ENCODE measurements at regions not wholly inside any gene's neighbourhood (a gene's known extent, or its start where the extent isn't known, plus 50 kb on each side); places are given as distances from the start of the nearest gene placed in this dataset.
"Not testable (repeated sequence)": the region's sequence is repeated elsewhere in the genome, so short reads cannot be mapped to it uniquely, and the experiment has no call there.

- Mint-ChIP-seq H3K4me3 (no peak overlapping the region), H3K4me1 (peaks cover 28% of the 10 kb centered on the region), H3K27me3 (ENCODE audit: low read depth) (no peaks in the 10 kb centered on the region), H3K9me3 (peaks cover 14% of the 10 kb centered on the region), H3K27ac (no peak overlapping the region), H3K36me3 (peaks cover 8% of the 10 kb centered on the region)
- no peak for DNase-seq (ENCODE audit: low spot score in 2 of 2, unreplicated experiment in 2 of 2)
- no peak for TF ChIP-seq CTCF (IDR thresholded peaks at IDR 0.05; ENCODE audit: unreplicated experiment)
These were observed 266.4 kb upstream of the DAB2 start for GRCh38 chr5:39691136-39691535.

GRCh38 chr5:39689919-39690318 is 265.1 kb upstream of the DAB2 start:
- Mint-ChIP-seq H3K4me1 (peaks cover 19% of the 10 kb centered on the region), H3K4me3 (no peak overlapping the region), H3K27me3 (ENCODE audit: low read depth) (no peaks in the 10 kb centered on the region), H3K36me3 (peaks cover 16% of the 10 kb centered on the region), H3K9me3 (peaks cover 25% of the 10 kb centered on the region), H3K27ac (no peak overlapping the region)
- TF ChIP-seq CTCF (IDR thresholded peaks at IDR 0.05; ENCODE audit: unreplicated experiment) = no peak
- no peak for DNase-seq (ENCODE audit: low spot score in 2 of 2, unreplicated experiment in 2 of 2)

- H3K4me3 Mint-ChIP-seq; H3K4me1 Mint-ChIP-seq; DNase-seq (ENCODE audit: low spot score in 2 of 2, unreplicated experiment in 2 of 2); H3K27ac Mint-ChIP-seq; H3K27me3 Mint-ChIP-seq (ENCODE audit: low read depth): not testable (repeated sequence)
- Mint-ChIP-seq H3K9me3 (peaks cover 25% of the 10 kb centered on the region), H3K36me3 (peaks cover 16% of the 10 kb centered on the region)
These were observed 263.1 kb upstream of the DAB2 start for GRCh38 chr5:39687924-39688323.

GRCh38 chr5:39680213-39680612 is 255.4 kb upstream of the DAB2 start:
- Mint-ChIP-seq H3K9me3 (peaks cover 15% of the 10 kb centered on the region), H3K27me3 (ENCODE audit: low read depth) (no peaks in the 10 kb centered on the region), H3K27ac (peak overlapping the region; percentile 78), H3K36me3 (peaks cover 2% of the 10 kb centered on the region), H3K4me1 (peaks cover 39% of the 10 kb centered on the region), H3K4me3 (no peak overlapping the region)
- no peak for DNase-seq (ENCODE audit: low spot score in 2 of 2, unreplicated experiment in 2 of 2)
- TF ChIP-seq CTCF (IDR thresholded peaks at IDR 0.05; ENCODE audit: unreplicated experiment) = no peak

GRCh38 chr5:39678534-39678933 is 253.8 kb upstream of the DAB2 start:
- no peak for TF ChIP-seq CTCF (IDR thresholded peaks at IDR 0.05; ENCODE audit: unreplicated experiment)
- peaks cover 13% of the 10 kb centered on the region for H3K9me3 Mint-ChIP-seq
- no peak for DNase-seq (ENCODE audit: low spot score in 2 of 2, unreplicated experiment in 2 of 2)

GRCh38 chr5:39675676-39676075 is 250.9 kb upstream of the DAB2 start:
- Mint-ChIP-seq H3K27ac (peak overlapping the region; percentile 62), H3K36me3 (no peaks in the 10 kb centered on the region), H3K4me1 (peaks cover 63% of the 10 kb centered on the region), H3K9me3 (peaks cover 5% of the 10 kb centered on the region), H3K4me3 (no peak overlapping the region), H3K27me3 (ENCODE audit: low read depth) (no peaks in the 10 kb centered on the region)
- TF ChIP-seq CTCF (IDR thresholded peaks at IDR 0.05; ENCODE audit: unreplicated experiment) = no peak
- no peak for DNase-seq (ENCODE audit: low spot score in 2 of 2, unreplicated experiment in 2 of 2)

More at GRCh38 chr5:39678534-39678933, 253.8 kb upstream of the DAB2 start:
- no peaks in the 10 kb centered on the region for H3K36me3 Mint-ChIP-seq
- H3K27ac Mint-ChIP-seq = peak overlapping the region; percentile 90
- H3K4me1 Mint-ChIP-seq = peaks cover 40% of the 10 kb centered on the region
- H3K4me3 Mint-ChIP-seq = no peak overlapping the region
- no peaks in the 10 kb centered on the region for H3K27me3 Mint-ChIP-seq (ENCODE audit: low read depth)

Data from mesothelial cell of epicardium (in vitro differentiated cells).